K562 (cell line): ENCODE measurements at regions not wholly inside any gene's neighbourhood (a gene's known extent, or its start where the extent isn't known, plus 50 kb on each side); places are given as distances from the start of the nearest gene placed in this dataset.

ENCODE experiments used
- ATAC-seq: fragments of 200-7000 bp; cut with Tn5 transposase; 3 replicates; pipeline ENCODE4 v1.9.1; 2020; ENCODE audit warnings: moderate library complexity
- BruUV-seq: library from RNA; stranded (reverse); fragments of 400-500 nt; replicated peaks from 2 replicates; lab custom pipeline; 2021; lab: Mats Ljungman, UMichigan
- CTCF ChIA-PET: fragments of 300-600 bp; formaldehyde crosslinking; extraction: SDS; loops from one replicate; lab custom pipeline; 2021; ENCODE audit warnings: low intra/inter-chr PET ratio; lab: Yijun Ruan, JAX
- POLR2A ChIA-PET: fragments of 300-600, 350-650 bp; sonication (Branson Sonifier 250); formaldehyde crosslinking; extraction: SDS; loops from one replicate; lab custom pipeline; 2021; ENCODE audit warnings: antibody characterized with exemption, inconsistent platforms; lab: Yijun Ruan, JAX
- DNase-seq, 4 experiments: peaks; one replicate each; pipeline versions ENCODE4 v3.0.0 to v3.0.0-alpha.2; 2011 to 2018; ENCODE audit warnings: low spot score in 3 of 4, mixed read lengths in 3 of 4; ENCODE audit errors: extremely low read depth in 1 of 4
- FAIRE-seq: peaks from 2 replicates; lab custom pipeline; 2011; peaks lifted over from hg19 to GRCh38; lab: Jason Lieb, UNC
- H2AFZ ChIP-seq: 2 replicates; pipeline ENCODE4 v1.6.0; 2011; ENCODE audit warnings: low read depth, low read length, control low read depth, inconsistent platforms
- H3K27ac ChIP-seq: fragments of 200-600 bp; 3 replicates; pipeline ENCODE4 v1.8.0; 2011; ENCODE audit warnings: low read depth, mild to moderate bottlenecking, control low read depth, inconsistent platforms, low read length, moderate library complexity, mixed read lengths; ENCODE audit errors: extremely low read depth
- H3K27me3 ChIP-seq, 2 experiments: fragments of 300-600 bp in 1 of 2; 2 replicates in 1 of 2; 3 replicates in 1 of 2; pipeline versions ENCODE4 v1.6.0 to v1.8.0; 2011; ENCODE audit warnings: inconsistent platforms in 2 of 2, low read length in 2 of 2, mild to moderate bottlenecking in 1 of 2, mixed read lengths in 1 of 2, moderate library complexity in 1 of 2; ENCODE audit not compliant: control insufficient read depth in 2 of 2, insufficient read depth in 2 of 2
- H3K36me3 ChIP-seq: fragments of 300-600 bp; 3 replicates; pipeline ENCODE4 v1.8.0; 2011; ENCODE audit warnings: mild to moderate bottlenecking, low read length, inconsistent platforms; ENCODE audit not compliant: control insufficient read depth, insufficient read depth
- H3K4me1 ChIP-seq, 2 experiments: fragments of 200-600 bp in 1 of 2; replicated peaks in 1 of 2; 2 replicates in 1 of 2; 3 replicates in 1 of 2; pipeline versions ENCODE4 v1.5.1 to v1.8.0; 2011; ENCODE audit warnings: inconsistent platforms in 2 of 2, low read length in 2 of 2, mild to moderate bottlenecking in 1 of 2, mixed read lengths in 1 of 2, moderate library complexity in 1 of 2; ENCODE audit not compliant: control insufficient read depth in 2 of 2, insufficient read depth in 2 of 2
- H3K4me2 ChIP-seq: 2 replicates; pipeline ENCODE4 v1.6.1; 2011; ENCODE audit warnings: low read length, control low read depth, inconsistent platforms, mixed read lengths; ENCODE audit not compliant: insufficient read depth
- H3K4me3 ChIP-seq: fragments of 200-600 bp; sonication (generic), shearing (Covaris generic); 2 replicates; pipeline ENCODE4 v1.5.1; 2016; ENCODE audit warnings: control low read depth, inconsistent platforms
- H3K79me2 ChIP-seq: fragments of 200-600 bp; 3 replicates; pipeline ENCODE4 v1.8.0; 2011; ENCODE audit warnings: low read length, inconsistent platforms; ENCODE audit not compliant: control insufficient read depth, insufficient read depth
- H3K9ac ChIP-seq, 2 experiments: 2 replicates each; pipeline versions ENCODE4 v1.6.0 to v1.6.1; 2011; ENCODE audit warnings: low read depth in 2 of 2, low read length in 2 of 2, control low read depth in 1 of 2, inconsistent platforms in 1 of 2, mild to moderate bottlenecking in 1 of 2, mixed read lengths in 1 of 2; ENCODE audit not compliant: insufficient read depth in 1 of 2
- H3K9me1 ChIP-seq: one replicate; pipeline ENCODE4 v1.6.0; 2011; ENCODE audit warnings: inconsistent platforms, mild to moderate bottlenecking, low read length, moderate library complexity; ENCODE audit not compliant: control insufficient read depth, insufficient read depth
- H3K9me3 ChIP-seq: replicated peaks from 2 replicates; pipeline ENCODE4 v1.5.1; 2011; ENCODE audit warnings: low read depth, low read length, inconsistent platforms; ENCODE audit not compliant: control insufficient read depth, insufficient read depth
- H4K20me1 ChIP-seq: replicated peaks from 2 replicates; pipeline ENCODE4 v1.6.1; 2011; ENCODE audit warnings: low read length, inconsistent platforms, mixed read lengths; ENCODE audit not compliant: control insufficient read depth, insufficient read depth
- BRD9 ChIP-seq: fragments of 450-650 bp; IDR thresholded peaks from 2 replicates; pipeline ENCODE4 v1.6.1; 2018; ENCODE audit warnings: low read depth; ENCODE audit not compliant: partially characterized antibody
- CSDE1 ChIP-seq, 2 experiments: fragments of 450-650 bp; IDR thresholded peaks; 2 replicates each; pipeline ENCODE4 v1.6.1; 2016; ENCODE audit warnings: mild to moderate bottlenecking in 1 of 2
- GATAD2A ChIP-seq: fragments of 450-650 bp; IDR thresholded peaks from 2 replicates; pipeline ENCODE4 v1.6.1; 2017
- HOXB6 ChIP-seq: fragments of 250-450 bp; sonication (Bioruptor Pico); IDR thresholded peaks from 2 replicates; pipeline ENCODE4 v1.5.1; 2022; ENCODE audit warnings: mild to moderate bottlenecking, borderline replicate concordance
- KDM2B ChIP-seq: fragments of 250-450 bp; sonication (Bioruptor Pico); IDR thresholded peaks from 2 replicates; pipeline ENCODE4 v1.8.0; 2021; ENCODE audit warnings: mild to moderate bottlenecking, moderate library complexity
- THAP7 ChIP-seq: fragments of 250-450 bp; sonication (Bioruptor Pico); IDR thresholded peaks from 2 replicates; pipeline ENCODE4 v1.5.0; 2021
- U2AF1 ChIP-seq: fragments of 200-400 bp; formaldehyde crosslinking; optimal IDR thresholded peaks from 2 replicates; pipeline ENCODE3; 2017; ENCODE audit warnings: mild to moderate bottlenecking, low read depth, low read length, moderate library complexity
- USF1 ChIP-seq: sonication (generic); formaldehyde crosslinking; IDR thresholded peaks from 2 replicates; pipeline ENCODE4 v1.9.0; 2022; ENCODE audit warnings: mild to moderate bottlenecking, missing genetic modification reagents
- ZBTB1 ChIP-seq: sonication (generic); formaldehyde crosslinking; IDR thresholded peaks from 2 replicates; pipeline ENCODE4 v1.8.1; 2023; ENCODE audit warnings: missing genetic modification reagents, low read depth, mild to moderate bottlenecking, borderline replicate concordance
- ZNF217 ChIP-seq: sonication (generic); formaldehyde crosslinking; IDR thresholded peaks from 2 replicates; pipeline ENCODE4 v1.8.0; 2022; ENCODE audit warnings: mild to moderate bottlenecking, missing genetic modification reagents
- ZNF57 ChIP-seq: fragments of 450-650 bp; formaldehyde crosslinking; IDR thresholded peaks from 2 replicates; pipeline ENCODE4 v1.4.0; 2020; ENCODE audit warnings: mild to moderate bottlenecking, moderate library complexity
- WGBS: fragments of 100-300 bp; shearing (Covaris generic); methylation state at CpG from one replicate; pipeline ENCODE4 v1.1.6; 2016; ENCODE audit warnings: low coverage, mixed read lengths; ENCODE audit not compliant: insufficient coverage; ENCODE audit errors: missing lambda C conversion rate; 5-methylcytosine and 5-hydroxymethylcytosine counted together
- in situ Hi-C: fragments of 300-500 bp; cut with MboI; formaldehyde crosslinking; loops from 4 replicates; pipeline ENCODE4 v1.15.0; 2018; ENCODE audit warnings: inconsistent platforms, mixed read lengths
- intact Hi-C: fragments of 100-400 bp; cut with micrococcal nuclease; formaldehyde crosslinking; loops from 2 replicates; pipeline ENCODE4 v1.14.2; 2022

- H3K4me3 ChIP-seq, result no peak overlapping the region
- H3K9me3 ChIP-seq, result no peaks in the 10 kb centered on the region
- no peak overlapping the region for H2AFZ ChIP-seq
- no peaks in the 10 kb centered on the region for H3K79me2 ChIP-seq
- H3K27me3 ChIP-seq, result peaks cover 2 to 14% of the 10 kb centered on the region in 2 experiments; a peak in 3 of 5 replicates
- H3K4me2 ChIP-seq, result no peak overlapping the region
- POLR2A ChIA-PET, result no interaction called here
- no peak for TF ChIP-seq U2AF1
- no peak for TF ChIP-seq KDM2B (CRISPR knock-in tag)
- TF ChIP-seq ZBTB1 (CRISPR knock-in tag), result no peak
- no peaks in the 10 kb centered on the region for H3K9me1 ChIP-seq
- no peaks in the 10 kb centered on the region for H3K4me1 ChIP-seq
- intact Hi-C loops, result no loop called here
- H4K20me1 ChIP-seq, result no peaks in the 10 kb centered on the region
- DNase-seq (no peak), FAIRE-seq (no peak), ATAC-seq (no peak)
- in situ Hi-C loops, result no loop called here
- no peak overlapping the region for H3K27ac ChIP-seq
- BruUV-seq, result no TSS peak
- 0% methylated on average over 5 of the region's 10 CpGs for WGBS
- H3K9ac ChIP-seq, result no peak overlapping the region
- CTCF ChIA-PET, result no interaction called here
- H3K36me3 ChIP-seq, result no peaks in the 10 kb centered on the region
Measured at GRCh38 chr10:131685576-131685975, 215.2 kb upstream of the PPP2R2D start.

GRCh38 chr10:131686781-131687420 lies 213.9 kb upstream of the PPP2R2D start:
- FAIRE-seq (no peak), DNase-seq (no peak), ATAC-seq (no peak)
- Histone ChIP-seq H3K4me2 (no peak overlapping the region), H3K36me3 (no peaks in the 10 kb centered on the region), H2AFZ (no peak overlapping the region), H3K9ac (no peak overlapping the region), H3K27ac (no peak overlapping the region), H3K4me1 (no peaks in the 10 kb centered on the region), H3K27me3 (peaks cover 2 to 14% of the 10 kb centered on the region in 2 experiments; a peak in 3 of 5 replicates), H3K9me1 (no peaks in the 10 kb centered on the region), H3K79me2 (no peaks in the 10 kb centered on the region), H4K20me1 (no peaks in the 10 kb centered on the region), H3K9me3 (no peaks in the 10 kb centered on the region), H3K4me3 (no peak overlapping the region)
- in situ Hi-C loops, result no loop called here
- ChIA-PET POLR2A (no interaction called here), CTCF (no interaction called here)
- intact Hi-C loops, result no loop called here
- WGBS, result under 1% methylated on average over 14 of the region's 17 CpGs
- BruUV-seq, result no TSS peak
- TF ChIP-seq THAP7 (CRISPR knock-in tag) (no peak), ZNF217 (no peak), GATAD2A (no peak), ZNF57 (no peak), USF1 (no peak), HOXB6 (CRISPR knock-in tag) (no peak), CSDE1 (IDR thresholded peaks at IDR 0.05) (no peak), BRD9 (no peak)
